ENCODE measurements at regions not wholly inside any gene's neighbourhood (a gene's known extent, or its start where the extent isn't known, plus 50 kb on each side); places are given as distances from the start of the nearest gene placed in this dataset.

- TF ChIP-seq GATA3 (IDR thresholded peaks at IDR 0.05; ENCODE audit: low read depth, low read length) (no peak), GATA2 (IDR thresholded peaks at IDR 0.05; ENCODE audit: low read depth, low read length) (no peak)
Observed at GRCh38 chr3:164360738-164361406, 717.4 kb downstream of the SI start.

Measured in SH-SY5Y (cell line).